OCI-LY3 (cell line): ENCODE measurements at regions not wholly inside any gene's neighbourhood (a gene's known extent, or its start where the extent isn't known, plus 50 kb on each side); places are given as distances from the start of the nearest gene placed in this dataset.

Source experiments
- H2AFZ ChIP-seq: fragments of 200-600, 300-600 bp; shearing (Covaris generic); 2 replicates; pipeline ENCODE4 v1.6.0; 2014; ENCODE audit warnings: antibody characterized with exemption, low read depth, low read length
- H3K27ac ChIP-seq: fragments of 200-600, 300-600 bp; sonication (generic); 2 replicates; pipeline ENCODE4 v1.5.1; 2014; ENCODE audit warnings: mild to moderate bottlenecking, low read length, moderate library complexity, mixed read lengths
- H3K27me3 ChIP-seq: fragments of 200-600, 300-600 bp; sonication (generic); 2 replicates; pipeline ENCODE4 v1.6.1; 2014; ENCODE audit warnings: low read depth, low read length, mixed read lengths
- H3K36me3 ChIP-seq: fragments of 200-600, 300-600 bp; sonication (generic); replicated peaks from 2 replicates; pipeline ENCODE3; 2014; ENCODE audit warnings: low read depth, low read length, mixed read lengths
- H3K4me1 ChIP-seq: fragments of 300-600, 200-600 bp; sonication (generic); 2 replicates; pipeline ENCODE4 v1.6.1; 2014; ENCODE audit warnings: low read length, mixed read lengths
- H3K4me2 ChIP-seq: fragments of 200-600, 300-600 bp; sonication (generic); 2 replicates; pipeline ENCODE4 v1.6.1; 2014; ENCODE audit warnings: low read length, mixed read lengths
- H3K4me3 ChIP-seq: fragments of 300-600, 200-600 bp; sonication (generic); 2 replicates; pipeline ENCODE4 v1.5.1; 2014; ENCODE audit warnings: antibody characterized with exemption, mild to moderate bottlenecking, low read length, moderate library complexity
- H3K79me2 ChIP-seq: fragments of 300-600, 200-600 bp; shearing (Covaris generic); 2 replicates; pipeline ENCODE4 v1.6.1; 2014; ENCODE audit warnings: mild to moderate bottlenecking, low read length, mixed read lengths
- H3K9ac ChIP-seq: fragments of 300-600, 200-600 bp; shearing (Covaris generic); 2 replicates; pipeline ENCODE4 v1.6.0; 2014; ENCODE audit warnings: mild to moderate bottlenecking, low read length, moderate library complexity
- H3K9me3 ChIP-seq: fragments of 200-600, 300-600 bp; shearing (Covaris generic); 2 replicates; pipeline ENCODE4 v1.6.1; 2014; ENCODE audit warnings: low read length, mixed read lengths; ENCODE audit not compliant: insufficient read depth
- H4K20me1 ChIP-seq: fragments of 200-600, 300-600 bp; sonication (generic); 2 replicates; pipeline ENCODE4 v1.6.1; 2016; ENCODE audit warnings: low read length, mixed read lengths; ENCODE audit not compliant: insufficient read depth
- EZH2phosphoT487 ChIP-seq: fragments of 200-600 bp; shearing (Covaris generic); IDR thresholded peaks from 2 replicates; pipeline ENCODE4 v1.6.1; 2018; ENCODE audit warnings: antibody characterized with exemption, mixed run types, low read depth
- TF ChIP-seq, protein P1 (sequence below): fragments of 200-600, 300-600 bp; sonication (generic); IDR thresholded peaks from 2 replicates; pipeline ENCODE4 v1.5.1; 2014; ENCODE audit warnings: antibody characterized with exemption, low read length, low read depth

GRCh38 chr18:75735291-75735690 lies 307.8 kb upstream of the SMIM21 start:
- H3K9ac ChIP-seq, result no peak overlapping the region
- no peaks in the 10 kb centered on the region for H3K79me2 ChIP-seq
- H3K36me3 ChIP-seq, result no peaks in the 10 kb centered on the region
- no peak for TF ChIP-seq EZH2phosphoT487
- TF ChIP-seq, protein P1, sequence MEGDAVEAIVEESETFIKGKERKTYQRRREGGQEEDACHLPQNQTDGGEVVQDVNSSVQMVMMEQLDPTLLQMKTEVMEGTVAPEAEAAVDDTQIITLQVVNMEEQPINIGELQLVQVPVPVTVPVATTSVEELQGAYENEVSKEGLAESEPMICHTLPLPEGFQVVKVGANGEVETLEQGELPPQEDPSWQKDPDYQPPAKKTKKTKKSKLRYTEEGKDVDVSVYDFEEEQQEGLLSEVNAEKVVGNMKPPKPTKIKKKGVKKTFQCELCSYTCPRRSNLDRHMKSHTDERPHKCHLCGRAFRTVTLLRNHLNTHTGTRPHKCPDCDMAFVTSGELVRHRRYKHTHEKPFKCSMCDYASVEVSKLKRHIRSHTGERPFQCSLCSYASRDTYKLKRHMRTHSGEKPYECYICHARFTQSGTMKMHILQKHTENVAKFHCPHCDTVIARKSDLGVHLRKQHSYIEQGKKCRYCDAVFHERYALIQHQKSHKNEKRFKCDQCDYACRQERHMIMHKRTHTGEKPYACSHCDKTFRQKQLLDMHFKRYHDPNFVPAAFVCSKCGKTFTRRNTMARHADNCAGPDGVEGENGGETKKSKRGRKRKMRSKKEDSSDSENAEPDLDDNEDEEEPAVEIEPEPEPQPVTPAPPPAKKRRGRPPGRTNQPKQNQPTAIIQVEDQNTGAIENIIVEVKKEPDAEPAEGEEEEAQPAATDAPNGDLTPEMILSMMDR, result no peak
- H2AFZ ChIP-seq, result no peak overlapping the region
- H3K4me2 ChIP-seq, result no peak overlapping the region
- H3K27me3 ChIP-seq, result 0 out of 2 replicates have a peak, but pooled peaks cover under 1% of the 10 kb centered on the region
- H3K4me1 ChIP-seq, result no peaks in the 10 kb centered on the region
- H4K20me1 ChIP-seq, result no peaks in the 10 kb centered on the region
- no peak overlapping the region for H3K27ac ChIP-seq
- H3K4me3 ChIP-seq, result no peak overlapping the region
- H3K9me3 ChIP-seq, result no peaks in the 10 kb centered on the region

- no peak overlapping the region for H3K27ac ChIP-seq
- no peaks in the 10 kb centered on the region for H4K20me1 ChIP-seq
- TF ChIP-seq, protein P1, result no peak
- TF ChIP-seq EZH2phosphoT487, result no peak
- H3K4me3 ChIP-seq, result no peak overlapping the region
- peaks cover 30% of the 10 kb centered on the region for H3K27me3 ChIP-seq
- no peak overlapping the region for H3K9ac ChIP-seq
- no peak overlapping the region for H3K4me2 ChIP-seq
- no peak overlapping the region for H2AFZ ChIP-seq
- H3K4me1 ChIP-seq, result no peaks in the 10 kb centered on the region
- H3K9me3 ChIP-seq, result no peaks in the 10 kb centered on the region
- H3K36me3 ChIP-seq, result no peaks in the 10 kb centered on the region
- no peaks in the 10 kb centered on the region for H3K79me2 ChIP-seq
Observed at GRCh38 chr18:75730249-75730648, 302.7 kb upstream of the SMIM21 start.

DNA sequence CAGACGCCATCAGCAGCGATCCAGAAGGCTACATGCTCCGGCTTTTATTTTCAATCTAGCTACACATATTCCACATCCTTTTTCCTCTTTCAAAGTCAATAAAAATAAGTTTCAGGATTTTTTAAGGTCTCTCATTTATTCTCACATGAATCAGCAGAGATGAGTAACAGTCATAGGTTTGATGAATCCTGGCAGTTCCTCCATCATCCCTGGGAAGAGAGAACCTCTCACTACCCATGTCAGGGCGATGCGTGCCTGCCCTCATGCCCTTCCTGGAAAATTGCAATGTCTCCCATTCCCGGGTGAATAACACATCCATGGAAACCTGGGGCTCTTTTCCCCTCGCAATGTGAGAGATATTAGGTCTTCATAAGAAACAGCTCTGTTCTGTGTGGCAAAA lies 301.1 kb upstream of the SMIM21 start:
- no peaks in the 10 kb centered on the region for H3K4me1 ChIP-seq
- peaks cover 30% of the 10 kb centered on the region for H3K27me3 ChIP-seq
- no peaks in the 10 kb centered on the region for H3K79me2 ChIP-seq
- no peak overlapping the region for H2AFZ ChIP-seq
- H3K36me3 ChIP-seq, result no peaks in the 10 kb centered on the region
- no peak overlapping the region for H3K27ac ChIP-seq
- H3K9ac ChIP-seq, result no peak overlapping the region
- no peak overlapping the region for H3K4me3 ChIP-seq
- H3K4me2 ChIP-seq, result no peak overlapping the region
- no peak for TF ChIP-seq EZH2phosphoT487
- TF ChIP-seq, protein P1, result no peak
- no peaks in the 10 kb centered on the region for H3K9me3 ChIP-seq
- H4K20me1 ChIP-seq, result no peaks in the 10 kb centered on the region

- no peak overlapping the region for H3K9ac ChIP-seq
- H3K9me3 ChIP-seq, result no peaks in the 10 kb centered on the region
- peaks cover 30% of the 10 kb centered on the region for H3K27me3 ChIP-seq
- H2AFZ ChIP-seq, result no peak overlapping the region
- no peak overlapping the region for H3K27ac ChIP-seq
- no peaks in the 10 kb centered on the region for H3K4me1 ChIP-seq
- H3K4me2 ChIP-seq, result peak overlapping the region; percentile 20; the same call in 1 of the 2 replicates
- H3K79me2 ChIP-seq, result no peaks in the 10 kb centered on the region
- H4K20me1 ChIP-seq, result no peaks in the 10 kb centered on the region
- TF ChIP-seq EZH2phosphoT487, result no peak
- TF ChIP-seq, protein P1, result peak; percentile 87
- H3K4me3 ChIP-seq, result no peak overlapping the region
- H3K36me3 ChIP-seq, result no peaks in the 10 kb centered on the region
Observed at GRCh38 chr18:75727456-75727855, 300.0 kb upstream of the SMIM21 start.
